SK-N-SH (cell line): ENCODE measurements at regions not wholly inside any gene's neighbourhood (a gene's known extent, or its start where the extent isn't known, plus 50 kb on each side); places are given as distances from the start of the nearest gene placed in this dataset.

Experiments
- CHD2 ChIP-seq: fragments of 150-350 bp; IDR thresholded peaks from 2 replicates; pipeline ENCODE4 v1.6.1; 2018; ENCODE audit warnings: low read length; ENCODE audit not compliant: partially characterized antibody
- CTCF ChIP-seq: fragments of 200-600 bp; sonication (generic); IDR thresholded peaks from 2 replicates; pipeline ENCODE4 v1.6.1; 2017; ENCODE audit warnings: antibody characterized with exemption, mild to moderate bottlenecking, moderate library complexity
- MXI1 ChIP-seq: IDR thresholded peaks from 2 replicates; pipeline ENCODE4 v1.6.1; 2012; ENCODE audit warnings: mild to moderate bottlenecking, low read depth, low read length, improper control_type of control experiment
- NRF1 ChIP-seq: IDR thresholded peaks from 2 replicates; pipeline ENCODE4 v1.6.1; 2012; ENCODE audit warnings: low read depth, mild to moderate bottlenecking, low read length
- PBX3 ChIP-seq: IDR thresholded peaks from 2 replicates; pipeline ENCODE4; 2012
- YY1 ChIP-seq: IDR thresholded peaks from 2 replicates; pipeline ENCODE4 v1.4.0; 2012; ENCODE audit warnings: low read depth, mild to moderate bottlenecking
- ZBTB33 ChIP-seq: IDR thresholded peaks from 2 replicates; pipeline ENCODE4 v1.4.0; 2012; ENCODE audit warnings: low read depth, borderline replicate concordance
- TF ChIP-seq, protein P1 (sequence below): IDR thresholded peaks from 2 replicates; pipeline ENCODE4 v1.6.1; 2012; ENCODE audit warnings: mild to moderate bottlenecking, low read depth, low read length, moderate library complexity
- TF ChIP-seq, protein P2 (sequence below): fragments of 150-350 bp; IDR thresholded peaks from 2 replicates; pipeline ENCODE4 v1.6.1; 2017; ENCODE audit warnings: antibody characterized with exemption, low read length, low read depth, borderline replicate concordance

- TF ChIP-seq PBX3 (no peak), MXI1 (no peak), ZBTB33 (no peak), CTCF (no peak), NRF1 (no peak), CHD2 (no peak), YY1 (no peak)
- TF ChIP-seq, protein P1, sequence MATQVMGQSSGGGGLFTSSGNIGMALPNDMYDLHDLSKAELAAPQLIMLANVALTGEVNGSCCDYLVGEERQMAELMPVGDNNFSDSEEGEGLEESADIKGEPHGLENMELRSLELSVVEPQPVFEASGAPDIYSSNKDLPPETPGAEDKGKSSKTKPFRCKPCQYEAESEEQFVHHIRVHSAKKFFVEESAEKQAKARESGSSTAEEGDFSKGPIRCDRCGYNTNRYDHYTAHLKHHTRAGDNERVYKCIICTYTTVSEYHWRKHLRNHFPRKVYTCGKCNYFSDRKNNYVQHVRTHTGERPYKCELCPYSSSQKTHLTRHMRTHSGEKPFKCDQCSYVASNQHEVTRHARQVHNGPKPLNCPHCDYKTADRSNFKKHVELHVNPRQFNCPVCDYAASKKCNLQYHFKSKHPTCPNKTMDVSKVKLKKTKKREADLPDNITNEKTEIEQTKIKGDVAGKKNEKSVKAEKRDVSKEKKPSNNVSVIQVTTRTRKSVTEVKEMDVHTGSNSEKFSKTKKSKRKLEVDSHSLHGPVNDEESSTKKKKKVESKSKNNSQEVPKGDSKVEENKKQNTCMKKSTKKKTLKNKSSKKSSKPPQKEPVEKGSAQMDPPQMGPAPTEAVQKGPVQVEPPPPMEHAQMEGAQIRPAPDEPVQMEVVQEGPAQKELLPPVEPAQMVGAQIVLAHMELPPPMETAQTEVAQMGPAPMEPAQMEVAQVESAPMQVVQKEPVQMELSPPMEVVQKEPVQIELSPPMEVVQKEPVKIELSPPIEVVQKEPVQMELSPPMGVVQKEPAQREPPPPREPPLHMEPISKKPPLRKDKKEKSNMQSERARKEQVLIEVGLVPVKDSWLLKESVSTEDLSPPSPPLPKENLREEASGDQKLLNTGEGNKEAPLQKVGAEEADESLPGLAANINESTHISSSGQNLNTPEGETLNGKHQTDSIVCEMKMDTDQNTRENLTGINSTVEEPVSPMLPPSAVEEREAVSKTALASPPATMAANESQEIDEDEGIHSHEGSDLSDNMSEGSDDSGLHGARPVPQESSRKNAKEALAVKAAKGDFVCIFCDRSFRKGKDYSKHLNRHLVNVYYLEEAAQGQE, result no peak
- TF ChIP-seq, protein P2, sequence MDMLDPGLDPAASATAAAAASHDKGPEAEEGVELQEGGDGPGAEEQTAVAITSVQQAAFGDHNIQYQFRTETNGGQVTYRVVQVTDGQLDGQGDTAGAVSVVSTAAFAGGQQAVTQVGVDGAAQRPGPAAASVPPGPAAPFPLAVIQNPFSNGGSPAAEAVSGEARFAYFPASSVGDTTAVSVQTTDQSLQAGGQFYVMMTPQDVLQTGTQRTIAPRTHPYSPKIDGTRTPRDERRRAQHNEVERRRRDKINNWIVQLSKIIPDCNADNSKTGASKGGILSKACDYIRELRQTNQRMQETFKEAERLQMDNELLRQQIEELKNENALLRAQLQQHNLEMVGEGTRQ, result no peak
Measured at GRCh38 chr2:187129868-187130267, 280.9 kb upstream of the ZSWIM2 start.
